Motor neuron (in vitro differentiated cells): ENCODE measurements at regions not wholly inside any gene's neighbourhood (a gene's known extent, or its start where the extent isn't known, plus 50 kb on each side); places are given as distances from the start of the nearest gene placed in this dataset.
"Not testable (repeated sequence)": the region's sequence is repeated elsewhere in the genome, so short reads cannot be mapped to it uniquely, and the experiment has no call there.

Experiments
- ATAC-seq, 8 experiments: fragments of 200-7000 bp; cut with Tn5 transposase; replicated peaks in 6 of 8; 2 replicates each; pipeline ENCODE4 v1.8.0; 2021; ENCODE audit warnings: mild to moderate bottlenecking in 8 of 8, moderate library complexity in 8 of 8
- H3K27ac ChIP-seq, 2 donors: fragments of 250-450 bp; sonication (Bioruptor Pico); 2 replicates each; pipeline ENCODE4 v1.9.0; 2021; ENCODE audit warnings: antibody characterized with exemption in 2 of 2, mild to moderate bottlenecking in 2 of 2, moderate library complexity in 1 of 2
- H3K4me1 ChIP-seq, 2 donors: fragments of 250-450 bp; sonication (Bioruptor Pico); replicated peaks in 1 of 2; 2 replicates each; pipeline ENCODE4 v1.6.1; 2021; ENCODE audit warnings: antibody characterized with exemption in 2 of 2, mild to moderate bottlenecking in 2 of 2, moderate library complexity in 1 of 2
- H3K4me3 ChIP-seq, 5 donors: fragments of 250-450 bp; sonication (Bioruptor Pico); 2 replicates each; pipeline ENCODE4 v1.9.0; 2021; ENCODE audit warnings: antibody characterized with exemption in 5 of 5, mild to moderate bottlenecking in 5 of 5, moderate library complexity in 4 of 5
- WGBS, 10 experiments: fragments of 450-650 bp; shearing (Covaris generic); methylation state at CpG; one replicate each; pipeline ENCODE4 v1.0.0; 2022; 5-methylcytosine and 5-hydroxymethylcytosine counted together
- in situ Hi-C, 9 experiments: fragments of 400-800 bp; cut with MboI; loops; one replicate each; pipeline ENCODE4 v1.15.0; 2021; ENCODE audit warnings: low sequenced_read_pairs in 9 of 9, low pct_unique_long_range_greater_than_20kb in 2 of 9; ENCODE audit not compliant: unreplicated experiment in 9 of 9

GRCh38 chr21:6499128-6499826 is 4022.1 kb upstream of the TPTE start:
- WGBS, 10 experiments: no CpG with 5 or more reads among the region's 66 CpGs
- H3K4me1 ChIP-seq, H3K4me3 ChIP-seq, H3K27ac ChIP-seq, in situ Hi-C loops: not testable (repeated sequence)
- peak; percentile 91 to 97 (median 94) for ATAC-seq

GRCh38 chr21:6499866-6500265 is 4021.5 kb upstream of the TPTE start:
- H3K27ac ChIP-seq, H3K4me3 ChIP-seq, H3K4me1 ChIP-seq, in situ Hi-C loops: not testable (repeated sequence)
- peak in 6 of 8 experiments; percentile 7 to 26 (median 16) for ATAC-seq
- WGBS, 10 experiments: no CpG with 5 or more reads among the region's 16 CpGs

GRCh38 chr21:6500681-6501080 is 4020.7 kb upstream of the TPTE start:
- H3K27ac ChIP-seq: not testable (repeated sequence)
- peak in 4 of 8 experiments; percentile 8 to 23 (median 15) for ATAC-seq

GRCh38 chr21:6506167-6506894 is 4015.1 kb upstream of the TPTE start:
- H3K4me3 ChIP-seq, in situ Hi-C loops, H3K4me1 ChIP-seq, H3K27ac ChIP-seq: not testable (repeated sequence)
- WGBS, 10 experiments: no CpG with 5 or more reads among the region's 10 CpGs
- peak in 5 of 8 experiments; percentile 89 to 96 (median 92) for ATAC-seq

More at GRCh38 chr21:6500681-6501080, 4020.7 kb upstream of the TPTE start:
- no CpG with 5 or more reads among the region's 7 CpGs for WGBS, 10 experiments
- H3K4me3 ChIP-seq, H3K4me1 ChIP-seq, in situ Hi-C loops: not testable (repeated sequence)

- not testable (repeated sequence) for ATAC-seq
- no CpG with 5 or more reads among the region's 4 CpGs for WGBS, 10 experiments
These were observed 4013.8 kb upstream of the TPTE start for GRCh38 chr21:6507632-6508031.

GRCh38 chr21:6521777-6522176 is 3999.6 kb upstream of the TPTE start:
- H3K4me3 ChIP-seq, H3K4me1 ChIP-seq, H3K27ac ChIP-seq, in situ Hi-C loops, ATAC-seq: not testable (repeated sequence)
- no CpG with 5 or more reads among the region's 7 CpGs for WGBS, 10 experiments

More at GRCh38 chr21:6507632-6508031, 4013.8 kb upstream of the TPTE start:
- H3K4me3 ChIP-seq, in situ Hi-C loops, H3K27ac ChIP-seq, H3K4me1 ChIP-seq: not testable (repeated sequence)

- no CpG with 5 or more reads among the region's 10 CpGs for WGBS, 10 experiments
- in situ Hi-C loops, ATAC-seq, H3K27ac ChIP-seq, H3K4me3 ChIP-seq, H3K4me1 ChIP-seq: not testable (repeated sequence)
These were observed 3995.2 kb upstream of the TPTE start for GRCh38 chr21:6526213-6526612.

- H3K27ac ChIP-seq, H3K4me3 ChIP-seq, in situ Hi-C loops, H3K4me1 ChIP-seq: not testable (repeated sequence)
- peak; percentile 56 to 79 (median 66) for ATAC-seq
- no CpG with 5 or more reads among the region's 8 CpGs for WGBS, 10 experiments
These were observed 3990.7 kb upstream of the TPTE start for GRCh38 chr21:6530655-6531054.

GRCh38 chr21:6533261-6533660 is 3988.1 kb upstream of the TPTE start:
- WGBS, 10 experiments: no CpG with 5 or more reads among the region's 25 CpGs
- H3K4me1 ChIP-seq, in situ Hi-C loops, H3K4me3 ChIP-seq, H3K27ac ChIP-seq, ATAC-seq: not testable (repeated sequence)

- no CpG with 5 or more reads among the region's 12 CpGs for WGBS, 10 experiments
- peak in 5 of 8 experiments; percentile 21 to 72 (median 62) for ATAC-seq
- H3K27ac ChIP-seq, in situ Hi-C loops, H3K4me1 ChIP-seq, H3K4me3 ChIP-seq: not testable (repeated sequence)
These were observed 3983.1 kb upstream of the TPTE start for GRCh38 chr21:6538320-6538719.

GRCh38 chr21:6539688-6540087 is 3981.7 kb upstream of the TPTE start:
- in situ Hi-C loops: not testable (repeated sequence)
- ATAC-seq: peak in 3 of 8 experiments; percentile 42 to 53 (median 52)

GRCh38 chr21:6541036-6541435 is 3980.3 kb upstream of the TPTE start:
- H3K4me3 ChIP-seq, H3K4me1 ChIP-seq, ATAC-seq, H3K27ac ChIP-seq, in situ Hi-C loops: not testable (repeated sequence)
- no CpG with 5 or more reads among the region's 11 CpGs for WGBS, 10 experiments

More at GRCh38 chr21:6539688-6540087, 3981.7 kb upstream of the TPTE start:
- H3K27ac ChIP-seq, H3K4me1 ChIP-seq, H3K4me3 ChIP-seq: not testable (repeated sequence)
- no CpG with 5 or more reads among the region's 7 CpGs for WGBS, 10 experiments

- ATAC-seq, H3K4me1 ChIP-seq, H3K4me3 ChIP-seq, in situ Hi-C loops, H3K27ac ChIP-seq: not testable (repeated sequence)
- WGBS, 10 experiments: no CpG with 5 or more reads among the region's 33 CpGs
These were observed 3976.1 kb upstream of the TPTE start for GRCh38 chr21:6545288-6545687.

- in situ Hi-C loops, H3K4me3 ChIP-seq, H3K27ac ChIP-seq, H3K4me1 ChIP-seq: not testable (repeated sequence)
- ATAC-seq: peak in 5 of 8 experiments; percentile 77 to 89 (median 84)
- no CpG with 5 or more reads among the region's 23 CpGs for WGBS, 10 experiments
These were observed 3970.3 kb upstream of the TPTE start for GRCh38 chr21:6551045-6551444.
